DND-41 (cell line): ENCODE measurements at regions not wholly inside any gene's neighbourhood (a gene's known extent, or its start where the extent isn't known, plus 50 kb on each side); places are given as distances from the start of the nearest gene placed in this dataset.

Experiments
- ATAC-seq: fragments of 200-7000 bp; cut with Tn5 transposase; 3 replicates; pipeline ENCODE4 v1.9.1; 2021; ENCODE audit warnings: low read depth; ENCODE audit not compliant: insufficient read depth
- DNase-seq: peaks from one replicate; pipeline ENCODE4 v3.0.0-alpha.2; 2020
- H2AFZ ChIP-seq: 2 replicates; pipeline ENCODE4 v1.6.0; 2012; ENCODE audit warnings: low read depth, low read length
- H3K27ac ChIP-seq: 2 replicates; pipeline ENCODE4 v1.5.1; 2012; ENCODE audit warnings: low read length, inconsistent platforms
- H3K27me3 ChIP-seq: fragments of 200-600 bp; sonication (generic); 2 replicates; pipeline ENCODE4 v1.6.0; 2012; ENCODE audit warnings: low read length, mild to moderate bottlenecking, inconsistent platforms; ENCODE audit not compliant: insufficient read depth, poor library complexity
- H3K36me3 ChIP-seq: 2 replicates; pipeline ENCODE4 v1.5.1; 2012; ENCODE audit warnings: low read length, inconsistent platforms; ENCODE audit not compliant: insufficient read depth
- H3K4me1 ChIP-seq: 2 replicates; pipeline ENCODE4 v1.5.1; 2012; ENCODE audit warnings: mild to moderate bottlenecking, low read length; ENCODE audit not compliant: insufficient read depth
- H3K4me2 ChIP-seq: 2 replicates; pipeline ENCODE4 v1.6.0; 2012; ENCODE audit warnings: mild to moderate bottlenecking, moderate library complexity, low read length, inconsistent platforms; ENCODE audit not compliant: insufficient read depth
- H3K4me3 ChIP-seq, 2 experiments: fragments of 200-600 bp in 1 of 2; shearing (Covaris generic) in 1 of 2; 2 replicates each; pipeline ENCODE4 v1.5.1; 2012 to 2016; ENCODE audit warnings: inconsistent platforms in 2 of 2, low read length in 2 of 2, mild to moderate bottlenecking in 2 of 2, low read depth in 1 of 2, moderate library complexity in 1 of 2
- H3K79me2 ChIP-seq: 2 replicates; pipeline ENCODE4 v1.6.0; 2012; ENCODE audit warnings: low read length, inconsistent platforms; ENCODE audit not compliant: insufficient read depth
- H3K9ac ChIP-seq: 2 replicates; pipeline ENCODE4 v1.6.0; 2012; ENCODE audit warnings: low read depth, mild to moderate bottlenecking, inconsistent platforms, low read length, moderate library complexity
- H3K9me3 ChIP-seq: 2 replicates; pipeline ENCODE4 v1.5.1; 2012; ENCODE audit warnings: low read length, moderate library complexity, mild to moderate bottlenecking, inconsistent platforms; ENCODE audit not compliant: insufficient read depth, severe bottlenecking
- H4K20me1 ChIP-seq: 2 replicates; pipeline ENCODE4 v1.6.0; 2012; ENCODE audit warnings: low read length; ENCODE audit not compliant: insufficient read depth
- CTCF ChIP-seq: IDR thresholded peaks from 2 replicates; pipeline ENCODE4 v1.5.1; 2012; ENCODE audit warnings: borderline replicate concordance, low read length, moderate library complexity, mild to moderate bottlenecking; ENCODE audit not compliant: poor library complexity, severe bottlenecking; ENCODE audit errors: extremely low read depth
- EZH2 ChIP-seq: IDR thresholded peaks from 3 replicates; pipeline ENCODE4 v1.6.1; 2012; ENCODE audit warnings: borderline replicate concordance, low read depth, mild to moderate bottlenecking, moderate library complexity, low read length, inconsistent platforms; ENCODE audit not compliant: severe bottlenecking

DNA sequence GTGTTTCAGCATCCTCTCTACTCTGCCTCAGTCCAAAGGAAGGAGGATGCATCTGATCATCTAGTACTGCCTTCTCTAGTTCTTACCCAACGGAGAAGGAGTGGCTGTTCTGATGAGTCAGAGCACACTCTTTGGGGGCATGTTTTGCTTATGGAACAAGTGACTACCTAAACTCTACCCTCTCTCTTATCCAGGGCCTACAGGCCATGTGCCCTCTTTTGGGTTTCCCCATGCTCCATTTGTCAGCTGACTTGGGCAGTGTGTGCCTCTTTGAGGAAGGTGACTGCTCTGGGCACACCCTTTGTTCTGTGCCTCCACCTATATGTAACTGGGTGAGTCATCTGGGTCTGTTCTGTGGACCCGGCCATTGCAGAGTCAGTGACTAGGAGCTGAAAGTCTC, 89.6 kb upstream of the BNC2 start:
- H4K20me1 ChIP-seq, result no peaks in the 10 kb centered on the region
- no peak overlapping the region for H3K4me3 ChIP-seq
- no peak overlapping the region for H3K27ac ChIP-seq
- H3K4me2 ChIP-seq, result no peak overlapping the region
- H2AFZ ChIP-seq, result no peak overlapping the region
- no peak for ATAC-seq
- TF ChIP-seq EZH2 (no peak), CTCF (no peak)
- no peaks in the 10 kb centered on the region for H3K79me2 ChIP-seq
- H3K9ac ChIP-seq, result no peak overlapping the region
- no peaks in the 10 kb centered on the region for H3K27me3 ChIP-seq
- no peaks in the 10 kb centered on the region for H3K36me3 ChIP-seq
- no peaks in the 10 kb centered on the region for H3K9me3 ChIP-seq
- H3K4me1 ChIP-seq, result no peaks in the 10 kb centered on the region
- DNase-seq, result no peak

DNA sequence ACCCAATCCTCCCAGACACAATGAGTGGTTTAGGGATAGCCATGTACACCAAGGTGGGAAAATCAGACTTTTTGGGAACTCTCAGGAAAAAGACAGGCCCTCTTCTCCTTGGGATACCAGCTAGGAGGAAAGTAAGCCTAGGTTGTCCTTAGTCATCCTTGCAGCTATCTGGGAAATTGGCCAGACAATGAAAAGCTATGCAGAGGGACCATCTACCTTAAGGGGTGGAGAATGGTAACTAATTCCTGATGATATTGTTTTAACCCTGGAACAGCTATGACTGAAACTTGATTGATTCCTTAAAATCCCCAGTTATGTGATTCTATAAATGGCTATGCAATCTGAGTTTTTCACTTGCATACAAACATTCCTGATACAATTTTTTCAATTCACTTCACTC, 88.9 kb upstream of the BNC2 start:
- Histone ChIP-seq H3K4me2 (no peak overlapping the region), H4K20me1 (no peaks in the 10 kb centered on the region), H2AFZ (no peak overlapping the region), H3K27me3 (no peaks in the 10 kb centered on the region), H3K27ac (no peak overlapping the region), H3K9ac (no peak overlapping the region), H3K79me2 (no peaks in the 10 kb centered on the region), H3K4me1 (no peaks in the 10 kb centered on the region), H3K9me3 (no peaks in the 10 kb centered on the region), H3K36me3 (no peaks in the 10 kb centered on the region), H3K4me3 (no peak overlapping the region)
- no peak for DNase-seq
- TF ChIP-seq EZH2 (no peak), CTCF (no peak)
- ATAC-seq, result no peak

DNA sequence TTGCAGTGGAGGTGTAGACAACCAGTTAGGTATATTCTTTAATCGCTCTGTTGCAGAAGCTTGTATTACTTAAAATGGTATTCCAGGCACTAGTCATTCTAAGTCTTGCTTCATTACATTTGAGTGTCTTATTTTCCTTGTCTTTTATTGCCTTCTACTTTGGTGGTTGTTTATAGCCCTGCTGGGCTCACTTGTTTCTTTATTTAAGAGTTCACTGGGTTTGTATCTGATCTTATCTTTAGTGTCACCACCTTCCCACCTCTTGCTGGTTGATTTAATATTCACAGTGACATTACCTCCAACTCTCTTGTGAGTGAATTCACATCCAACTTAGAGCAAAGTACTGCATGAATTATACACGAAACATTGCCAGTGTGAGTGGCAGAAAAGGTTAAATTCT, 83.6 kb upstream of the BNC2 start:
- Histone ChIP-seq H3K9ac (no peak overlapping the region), H3K4me3 (no peak overlapping the region), H3K79me2 (no peaks in the 10 kb centered on the region), H3K36me3 (no peaks in the 10 kb centered on the region), H3K4me2 (no peak overlapping the region), H3K27me3 (no peaks in the 10 kb centered on the region), H2AFZ (no peak overlapping the region), H3K27ac (no peak overlapping the region), H3K4me1 (no peaks in the 10 kb centered on the region), H4K20me1 (no peaks in the 10 kb centered on the region), H3K9me3 (no peaks in the 10 kb centered on the region)
- TF ChIP-seq EZH2 (no peak), CTCF (no peak)
- DNase-seq, result no peak
- no peak for ATAC-seq

GRCh38 chr9:16951502-16951901, 81.0 kb upstream of the BNC2 start:
- H3K79me2 ChIP-seq, result no peaks in the 10 kb centered on the region
- no peaks in the 10 kb centered on the region for H3K4me1 ChIP-seq
- ATAC-seq, result no peak
- no peaks in the 10 kb centered on the region for H3K9me3 ChIP-seq
- H3K4me2 ChIP-seq, result no peak overlapping the region
- H3K9ac ChIP-seq, result no peak overlapping the region
- H3K4me3 ChIP-seq, result no peak overlapping the region
- no peak for DNase-seq
- H3K27me3 ChIP-seq, result no peaks in the 10 kb centered on the region
- no peaks in the 10 kb centered on the region for H4K20me1 ChIP-seq
- TF ChIP-seq EZH2 (no peak), CTCF (no peak)
- no peak overlapping the region for H2AFZ ChIP-seq
- H3K27ac ChIP-seq, result no peak overlapping the region
- no peaks in the 10 kb centered on the region for H3K36me3 ChIP-seq
